H1 (cell line): ENCODE measurements at regions not wholly inside any gene's neighbourhood (a gene's known extent, or its start where the extent isn't known, plus 50 kb on each side); places are given as distances from the start of the nearest gene placed in this dataset.

Experiments
- CTCF ChIA-PET: fragments of 300-600 bp; sonication (Branson Sonifier 250); formaldehyde crosslinking; loops from one replicate; lab custom pipeline; 2021; ENCODE audit not compliant: partially characterized antibody; lab: Charles Lee
- POLR2A ChIA-PET: fragments of 300-600 bp; sonication (Branson Sonifier 250); formaldehyde crosslinking; loops from one replicate; lab custom pipeline; 2021; ENCODE audit warnings: inconsistent platforms; ENCODE audit not compliant: partially characterized antibody; lab: Charles Lee
- DNase-seq, 2 experiments: peaks; one replicate each; pipeline versions ENCODE4 v3.0.0 to v3.0.0-alpha.2; 2010 to 2022; ENCODE audit warnings: low spot score in 2 of 2, low read depth in 1 of 2, mixed read lengths in 1 of 2
- FAIRE-seq: peaks from 2 replicates; lab custom pipeline; 2011; peaks lifted over from hg19 to GRCh38; lab: Jason Lieb, UNC
- H2AFZ ChIP-seq: 2 replicates; pipeline ENCODE4 v1.8.1; 2012; ENCODE audit warnings: low read length, inconsistent platforms
- H2AK5ac ChIP-seq: 2 replicates; pipeline ENCODE4 v1.6.1; 2013; ENCODE audit warnings: low read depth, low read length
- H2BK120ac ChIP-seq: replicated peaks from 2 replicates; pipeline ENCODE3; 2013; ENCODE audit warnings: low read depth, low read length, inconsistent platforms
- H2BK12ac ChIP-seq: 2 replicates; pipeline ENCODE4 v1.6.1; 2013; ENCODE audit warnings: low read depth, low read length
- H2BK15ac ChIP-seq: 2 replicates; pipeline ENCODE4 v1.6.1; 2013; ENCODE audit warnings: low read length
- H2BK20ac ChIP-seq: 2 replicates; pipeline ENCODE4 v1.6.1; 2013; ENCODE audit warnings: low read length
- H2BK5ac ChIP-seq: 2 replicates; pipeline ENCODE4 v1.6.1; 2013; ENCODE audit warnings: low read depth, low read length
- H3K14ac ChIP-seq: 2 replicates; pipeline ENCODE4 v1.6.1; 2013; ENCODE audit warnings: inconsistent platforms; ENCODE audit not compliant: insufficient read length
- H3K18ac ChIP-seq: 2 replicates; pipeline ENCODE4 v1.6.1; 2013; ENCODE audit warnings: low read length; ENCODE audit errors: extremely low read depth
- H3K23ac ChIP-seq: 2 replicates; pipeline ENCODE4 v1.6.1; 2013; ENCODE audit warnings: inconsistent platforms; ENCODE audit not compliant: insufficient read length
- H3K23me2 ChIP-seq: 2 replicates; pipeline ENCODE4 v1.6.1; 2013; ENCODE audit warnings: low read depth, low read length
- H3K27ac ChIP-seq: 2 replicates; pipeline ENCODE4 v1.6.1; 2011; ENCODE audit warnings: low read depth, low read length, inconsistent platforms
- H3K27me3 ChIP-seq, 4 experiments: replicated peaks in 1 of 4; 1 replicate in 1 of 4; 2 replicates in 3 of 4; pipeline versions ENCODE4 v1.6.1 to v1.8.1; 2011 to 2013; ENCODE audit warnings: low read length in 3 of 4, mild to moderate bottlenecking in 3 of 4, inconsistent platforms in 2 of 4, mixed read lengths in 2 of 4, moderate library complexity in 1 of 4; ENCODE audit not compliant: control insufficient read depth in 3 of 4, insufficient read depth in 3 of 4; ENCODE audit errors: extremely low read depth in 1 of 4
- H3K36me3 ChIP-seq, 4 experiments: 2 replicates each; pipeline versions ENCODE4 v1.6.1 to v1.8.1; 2011 to 2013; ENCODE audit warnings: mild to moderate bottlenecking in 4 of 4, low read length in 3 of 4, moderate library complexity in 2 of 4, control low read depth in 1 of 4, inconsistent platforms in 1 of 4; ENCODE audit not compliant: insufficient read depth in 4 of 4, control insufficient read depth in 2 of 4
- H3K4ac ChIP-seq: replicated peaks from 2 replicates; pipeline ENCODE3; 2013; ENCODE audit warnings: low read length, low read depth, mixed read lengths, inconsistent platforms; ENCODE audit not compliant: insufficient read length
- H3K4me1 ChIP-seq, 4 experiments: replicated peaks in 1 of 4; 1 replicate in 1 of 4; 2 replicates in 3 of 4; pipeline versions ENCODE4 v1.6.1 to v1.8.1; 2011 to 2013; ENCODE audit warnings: low read length in 3 of 4, inconsistent platforms in 2 of 4, mixed read lengths in 1 of 4; ENCODE audit not compliant: insufficient read depth in 4 of 4, control insufficient read depth in 3 of 4
- H3K4me2 ChIP-seq, 2 experiments: 2 replicates each; pipeline versions ENCODE4 v1.6.1 to v1.8.1; 2011 to 2013; ENCODE audit warnings: low read depth in 2 of 2, low read length in 2 of 2, control low read depth in 1 of 2, inconsistent platforms in 1 of 2, mild to moderate bottlenecking in 1 of 2; ENCODE audit not compliant: insufficient read depth in 1 of 2
- H3K4me3 ChIP-seq, 4 experiments: fragments of 200-600, 300-600 bp in 1 of 4; sonication (generic), shearing (Covaris generic), sonication (Bioruptor Twin) in 1 of 4; 2 replicates each; pipeline versions ENCODE4 v1.5.1 to v1.8.1; 2011 to 2016; ENCODE audit warnings: low read length in 4 of 4, low read depth in 3 of 4, control low read depth in 2 of 4, inconsistent platforms in 2 of 4, mild to moderate bottlenecking in 2 of 4, mixed read lengths in 1 of 4, moderate library complexity in 1 of 4; ENCODE audit not compliant: insufficient read depth in 2 of 4; ENCODE audit errors: extremely low read depth in 1 of 4
- H3K56ac ChIP-seq: replicated peaks from 2 replicates; pipeline ENCODE3; 2013; ENCODE audit warnings: low read depth, mild to moderate bottlenecking, mixed read lengths, low read length, inconsistent platforms; ENCODE audit not compliant: insufficient read length
- H3K79me1 ChIP-seq: 2 replicates; pipeline ENCODE4 v1.6.1; 2013; ENCODE audit warnings: low read depth, low read length, control low read depth
- H3K79me2 ChIP-seq, 2 experiments: 2 replicates each; pipeline versions ENCODE4 v1.6.1 to v1.8.1; 2012 to 2013; ENCODE audit warnings: low read length in 2 of 2, mild to moderate bottlenecking in 2 of 2, inconsistent platforms in 1 of 2; ENCODE audit not compliant: insufficient read depth in 2 of 2, control insufficient read depth in 1 of 2
- H3K9ac ChIP-seq, 4 experiments: replicated peaks in 1 of 4; 1 replicate in 1 of 4; 2 replicates in 3 of 4; pipeline versions ENCODE4 v1.6.1 to v1.8.1; 2011 to 2013; ENCODE audit warnings: low read depth in 3 of 4, low read length in 3 of 4, control low read depth in 2 of 4, mild to moderate bottlenecking in 2 of 4, moderate library complexity in 2 of 4, inconsistent platforms in 1 of 4; ENCODE audit errors: extremely low read depth in 1 of 4
- H3K9me3 ChIP-seq, 2 experiments: 2 replicates each; pipeline versions ENCODE4 v1.6.1 to v1.8.1; 2012 to 2013; ENCODE audit warnings: mild to moderate bottlenecking in 2 of 2, moderate library complexity in 2 of 2, control low read depth in 1 of 2, inconsistent platforms in 1 of 2, low read depth in 1 of 2, low read length in 1 of 2, mixed read lengths in 1 of 2; ENCODE audit not compliant: insufficient read depth in 2 of 2
- H4K20me1 ChIP-seq, 2 experiments: replicated peaks in 1 of 2; 2 replicates each; pipeline versions ENCODE3 to v1.8.1; 2011 to 2013; ENCODE audit warnings: inconsistent platforms in 2 of 2, low read length in 2 of 2, mild to moderate bottlenecking in 1 of 2; ENCODE audit not compliant: insufficient read depth in 2 of 2, control insufficient read depth in 1 of 2
- H4K5ac ChIP-seq: 2 replicates; pipeline ENCODE4 v1.6.1; 2013; ENCODE audit warnings: low read length, low read depth, mixed read lengths, inconsistent platforms; ENCODE audit not compliant: insufficient read length
- H4K8ac ChIP-seq: 2 replicates; pipeline ENCODE4 v1.8.0; 2013; ENCODE audit warnings: mild to moderate bottlenecking, moderate library complexity, low read length, inconsistent platforms; ENCODE audit not compliant: insufficient read depth; ENCODE audit errors: extremely low read depth
- H4K91ac ChIP-seq: replicated peaks from 2 replicates; pipeline ENCODE3; 2013; ENCODE audit warnings: low read length, mixed read lengths, inconsistent platforms; ENCODE audit not compliant: insufficient read length
- EGR1 ChIP-seq: IDR thresholded peaks from 2 replicates; pipeline ENCODE4 v1.6.1; 2011; ENCODE audit warnings: low read depth, low read length, borderline replicate concordance
- RFX5 ChIP-seq: IDR thresholded peaks from 2 replicates; pipeline ENCODE4 v1.6.1; 2011; ENCODE audit warnings: low read depth, low read length, improper control_type of control experiment, borderline replicate concordance
- SAP30 ChIP-seq: fragments of 300-600 bp; sonication (generic); IDR thresholded peaks from 2 replicates; pipeline ENCODE4 v1.7.1; 2012; ENCODE audit warnings: low read length, moderate library complexity, mild to moderate bottlenecking, inconsistent platforms; ENCODE audit not compliant: insufficient read depth, insufficient replicate concordance
- TCF12 ChIP-seq: IDR thresholded peaks from 2 replicates; pipeline ENCODE4 v1.6.1; 2011; ENCODE audit warnings: low read depth, mild to moderate bottlenecking, low read length
- WGBS, 2 experiments: shearing (Covaris generic) in 1 of 2; methylation state at CpG; one replicate each; pipeline versions ENCODE4 v1.1.6 to v1.1.7; 2013 to 2015; ENCODE audit warnings: low lambda C conversion rate in 2 of 2, mixed read lengths in 2 of 2, inconsistent platforms in 1 of 2, low coverage in 1 of 2, missing lambda C conversion rate in 1 of 2; ENCODE audit not compliant: insufficient replicate concordance in 2 of 2, insufficient coverage in 1 of 2, insufficient read length in 1 of 2; ENCODE audit errors: extremely low coverage in 1 of 2, missing lambda C conversion rate in 1 of 2; 5-methylcytosine and 5-hydroxymethylcytosine counted together

- Histone ChIP-seq H2BK5ac (no peak overlapping the region), H2BK120ac (no peak overlapping the region), H3K4ac (no peak overlapping the region), H3K36me3 (no peaks in the 10 kb centered on the region), H3K79me2 (no peaks in the 10 kb centered on the region), H3K14ac (no peak overlapping the region), H3K9me3 (no peaks in the 10 kb centered on the region), H3K27ac (no peak overlapping the region), H3K79me1 (no peaks in the 10 kb centered on the region), H2BK20ac (no peak overlapping the region), H2AFZ (no peak overlapping the region), H4K8ac (no peak overlapping the region), H3K4me2 (no peak overlapping the region), H2AK5ac (no peak overlapping the region), H3K56ac (no peak overlapping the region), H4K91ac (no peak overlapping the region), H2BK12ac (no peak overlapping the region), H3K4me1 (no peaks in the 10 kb centered on the region), H3K9ac (no peak overlapping the region), H4K5ac (no peak overlapping the region), H3K23ac (no peak overlapping the region), H3K18ac (no peak overlapping the region), H4K20me1 (no peaks in the 10 kb centered on the region), H3K23me2 (no peaks in the 10 kb centered on the region), H2BK15ac (no peak overlapping the region), H3K4me3 (no peak overlapping the region), H3K27me3 (no peaks in the 10 kb centered on the region)
- ChIA-PET CTCF (no interaction called here), POLR2A (no interaction called here)
- FAIRE-seq (no peak), DNase-seq (no peak)
- WGBS, 2 experiments = 50% methylated on average over 2 of the region's 2 CpGs; no CpG with 5 or more reads in 1 of the 2 experiments
- TF ChIP-seq RFX5 (no peak), SAP30 (no peak), EGR1 (no peak), TCF12 (no peak)
Measured at GRCh38 chrX:5780821-5781220, 447.8 kb downstream of the NLGN4X start.
